T-helper 1 cell treated with Interleukin-12 subunit alpha and Interleukin-12 subunit beta and Interleukin-4 antibody, amounts not matched to agents 30 μg/mL and 1 μg/mL, for 36 hours (primary cell): ENCODE measurements at regions not wholly inside any gene's neighbourhood (a gene's known extent, or its start where the extent isn't known, plus 50 kb on each side); places are given as distances from the start of the nearest gene placed in this dataset.

Experiments
- H3K27ac Mint-ChIP-seq: one replicate; pipeline ENCODE4 v1.8.0; 2021; ENCODE audit warnings: mild to moderate bottlenecking, mixed read lengths
- H3K27me3 Mint-ChIP-seq: one replicate; pipeline ENCODE4 v1.8.0; 2021; ENCODE audit warnings: low read depth, mixed read lengths
- H3K36me3 Mint-ChIP-seq: one replicate; pipeline ENCODE4 v1.8.0; 2021; ENCODE audit warnings: low read depth, mixed read lengths
- H3K4me1 Mint-ChIP-seq: one replicate; pipeline ENCODE4 v1.8.0; 2021; ENCODE audit warnings: low read depth, mixed read lengths
- H3K4me3 Mint-ChIP-seq: one replicate; pipeline ENCODE4 v1.8.0; 2021; ENCODE audit warnings: mild to moderate bottlenecking, moderate library complexity, mixed read lengths
- H3K9me3 Mint-ChIP-seq: one replicate; pipeline ENCODE4 v1.8.0; 2021; ENCODE audit warnings: mixed read lengths

DNA sequence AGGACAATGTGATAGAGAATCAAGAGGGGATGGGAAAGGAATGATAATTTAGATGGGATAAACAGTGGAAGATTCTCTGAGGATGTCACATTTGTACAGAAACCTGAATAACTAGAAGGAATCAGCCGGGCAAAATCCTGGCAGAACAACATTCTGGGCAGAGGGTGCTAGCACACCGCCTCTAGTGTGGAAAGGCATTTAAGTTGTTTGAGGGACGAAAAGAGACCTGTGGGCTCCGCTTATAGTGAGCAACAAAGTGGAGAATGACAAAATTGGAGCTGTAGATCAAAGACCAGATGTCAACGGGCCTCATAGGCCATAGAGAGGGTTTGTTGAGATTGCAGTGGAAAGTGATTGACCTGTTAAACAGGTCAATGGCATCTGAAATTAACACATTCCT, 596.0 kb upstream of the SLIT2 start:
- H3K4me3 Mint-ChIP-seq, result no peak overlapping the region
- H3K27me3 Mint-ChIP-seq, result no peaks in the 10 kb centered on the region
- H3K27ac Mint-ChIP-seq, result no peak overlapping the region

DNA sequence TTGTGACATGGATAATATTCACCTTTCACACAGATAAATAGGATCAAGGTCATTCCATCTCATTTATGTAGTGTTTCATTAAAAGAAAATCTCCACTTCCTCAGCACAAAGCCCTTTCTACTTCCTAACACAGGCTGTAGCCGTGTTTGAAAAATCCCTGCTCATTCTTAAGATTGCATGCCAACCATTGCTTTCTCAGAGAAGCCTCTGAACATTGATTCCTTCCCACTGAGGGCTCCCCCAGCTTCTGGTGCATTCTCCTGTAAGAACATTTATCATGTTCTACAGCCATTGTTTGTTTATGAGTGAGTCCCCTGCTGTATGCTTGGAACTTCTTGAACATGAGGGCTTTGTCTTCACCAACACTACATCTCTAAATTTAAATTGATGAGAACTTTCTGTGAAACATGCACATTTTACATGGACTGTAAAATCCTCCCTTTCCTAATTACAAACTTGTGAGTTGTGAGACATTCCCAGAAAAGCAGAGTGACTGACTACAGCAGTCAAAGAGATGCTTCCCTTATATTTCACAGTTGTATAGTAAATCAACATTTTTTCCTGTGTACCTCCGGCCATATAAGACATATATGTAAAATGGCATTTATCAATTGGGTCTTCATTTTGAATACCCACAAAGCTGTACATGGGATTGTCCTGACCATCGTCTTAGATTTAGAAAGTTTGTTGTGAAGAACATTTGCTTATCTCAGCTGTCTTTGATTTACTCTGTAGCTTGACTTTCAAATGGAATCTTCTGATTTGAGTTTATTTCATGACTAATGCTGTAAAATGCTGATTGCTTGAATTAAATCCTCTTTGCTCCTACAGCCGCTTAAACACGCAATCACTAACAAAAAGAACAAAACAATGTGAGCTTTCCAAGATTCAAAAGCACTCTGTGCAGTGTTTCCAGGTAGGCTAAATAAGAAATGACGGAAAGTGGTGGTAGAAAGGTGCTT, 600.5 kb upstream of the SLIT2 start:
- Mint-ChIP-seq H3K27ac (no peak overlapping the region), H3K4me3 (no peak overlapping the region)

More for the DNA sequence above, 596.0 kb upstream of the SLIT2 start:
- Mint-ChIP-seq H3K36me3 (no peaks in the 10 kb centered on the region), H3K9me3 (peaks cover 32% of the 10 kb centered on the region), H3K4me1 (no peaks in the 10 kb centered on the region)

DNA sequence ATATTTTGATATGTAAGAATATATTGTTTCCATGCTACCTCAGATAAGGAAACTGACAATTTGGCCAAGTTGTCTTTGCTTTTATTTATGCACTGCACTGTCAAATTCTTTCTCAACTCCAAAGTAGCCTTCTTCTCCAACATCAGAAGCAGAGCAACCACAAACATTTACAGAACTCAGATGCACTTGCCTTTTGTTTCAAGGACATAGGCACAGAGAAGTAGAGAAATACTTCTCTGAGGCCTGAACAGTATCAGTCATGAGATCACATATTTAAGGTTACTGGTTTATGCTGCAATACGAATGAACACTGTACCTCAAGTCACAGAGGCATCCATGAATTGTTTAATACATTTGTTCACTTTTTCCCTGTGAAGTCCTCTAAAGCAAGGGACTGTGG, 606.1 kb upstream of the SLIT2 start:
- Mint-ChIP-seq H3K27me3 (no peaks in the 10 kb centered on the region), H3K4me3 (no peak overlapping the region), H3K9me3 (peaks cover 35% of the 10 kb centered on the region), H3K27ac (no peak overlapping the region), H3K36me3 (no peaks in the 10 kb centered on the region), H3K4me1 (no peaks in the 10 kb centered on the region)

More for the DNA sequence above, 600.5 kb upstream of the SLIT2 start:
- Mint-ChIP-seq H3K4me1 (no peaks in the 10 kb centered on the region), H3K36me3 (no peaks in the 10 kb centered on the region), H3K9me3 (peaks cover 43% of the 10 kb centered on the region), H3K27me3 (no peaks in the 10 kb centered on the region)

DNA sequence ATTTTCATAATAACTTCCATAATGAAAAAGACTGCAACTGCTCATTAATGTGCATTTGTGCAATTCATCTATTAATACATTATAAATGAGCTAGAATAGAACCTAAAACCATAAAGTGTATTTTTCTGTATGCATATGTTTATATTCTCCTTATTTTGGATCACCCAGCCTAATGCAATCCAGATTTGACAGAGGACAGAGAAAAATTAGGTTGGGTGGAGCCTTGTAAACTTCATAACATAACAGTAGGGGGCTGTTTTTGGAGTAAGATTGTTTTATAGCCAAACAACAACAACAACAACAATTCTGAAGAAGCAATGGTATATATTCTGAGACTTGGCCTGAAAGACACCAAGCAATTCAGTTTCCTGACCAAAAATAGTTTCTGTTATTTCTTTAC, 615.3 kb upstream of the SLIT2 start:
- Mint-ChIP-seq H3K36me3 (no peaks in the 10 kb centered on the region), H3K27ac (no peak overlapping the region), H3K9me3 (peaks cover 17% of the 10 kb centered on the region), H3K4me3 (no peak overlapping the region), H3K27me3 (no peaks in the 10 kb centered on the region), H3K4me1 (no peaks in the 10 kb centered on the region)

DNA sequence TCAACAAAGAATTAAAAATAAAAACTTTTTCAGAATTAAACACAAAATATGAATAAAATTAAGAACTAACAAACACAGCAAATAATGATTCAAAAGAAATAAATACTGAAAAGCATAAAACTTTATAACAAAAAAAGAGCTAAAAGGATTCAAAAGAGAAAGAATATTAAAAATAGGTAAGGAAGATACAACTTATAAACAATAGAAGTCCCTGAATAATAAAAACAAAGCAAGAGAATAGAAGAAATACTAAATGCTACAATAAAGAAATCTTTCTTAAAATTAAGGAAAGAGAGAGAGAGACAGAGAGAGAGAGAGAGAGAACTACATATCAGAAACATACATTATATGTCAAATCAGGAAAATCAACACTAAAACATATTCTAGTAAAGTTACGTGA, 619.9 kb upstream of the SLIT2 start:
- Mint-ChIP-seq H3K4me3 (no peak overlapping the region), H3K36me3 (no peaks in the 10 kb centered on the region), H3K4me1 (no peaks in the 10 kb centered on the region), H3K27ac (no peak overlapping the region), H3K27me3 (no peaks in the 10 kb centered on the region), H3K9me3 (peaks cover 10% of the 10 kb centered on the region)

DNA sequence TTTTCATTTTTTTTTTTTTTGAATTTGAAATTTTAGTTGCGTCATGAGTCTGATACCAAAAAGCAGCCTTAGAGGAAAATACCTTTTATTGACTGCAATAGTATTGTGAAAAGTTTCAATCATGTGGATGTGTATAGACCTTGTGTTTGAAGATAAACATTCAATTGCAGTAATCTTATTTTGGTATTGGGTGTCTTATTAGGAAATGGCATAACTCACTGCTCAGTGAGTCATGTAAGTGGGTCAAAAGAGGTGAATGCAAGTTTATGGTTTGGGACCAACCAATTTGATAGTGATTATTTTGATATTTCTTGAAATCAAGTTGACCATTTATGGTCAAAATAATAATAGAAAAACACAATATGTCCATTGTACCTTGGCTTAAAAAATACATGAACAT, 627.8 kb upstream of the SLIT2 start:
- H3K9me3 Mint-ChIP-seq, result peaks cover 24% of the 10 kb centered on the region
- H3K4me1 Mint-ChIP-seq, result no peaks in the 10 kb centered on the region
- no peak overlapping the region for H3K27ac Mint-ChIP-seq

DNA sequence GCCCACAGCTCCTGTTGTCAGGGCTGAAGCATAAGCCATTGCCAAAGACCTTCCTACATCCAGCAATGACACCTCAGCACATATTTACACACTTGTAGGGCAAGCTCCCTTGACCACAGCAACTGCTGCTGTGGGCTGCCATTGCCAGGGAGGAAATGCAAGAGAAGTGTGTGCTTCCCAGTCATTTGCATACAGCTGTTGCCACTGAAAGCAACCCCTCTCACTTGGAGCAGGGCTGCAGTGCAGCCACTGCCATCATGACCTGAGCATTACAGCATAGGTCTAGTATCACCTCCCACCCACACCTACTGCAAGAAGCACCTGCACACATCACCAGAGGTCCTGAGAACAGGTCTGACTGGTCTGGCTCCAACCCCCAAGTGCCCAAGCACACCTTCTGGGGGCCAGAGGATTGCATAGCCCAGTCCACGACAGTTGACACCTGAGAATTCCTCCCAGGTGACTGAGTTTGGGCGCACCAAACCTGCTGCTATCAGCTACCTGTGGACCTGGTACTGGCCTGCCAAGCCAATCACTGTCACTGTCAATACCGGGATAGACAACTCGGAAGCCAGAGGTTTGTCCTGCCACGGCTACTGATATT, 636.5 kb upstream of the SLIT2 start:
- Mint-ChIP-seq H3K36me3 (no peaks in the 10 kb centered on the region), H3K9me3 (peaks cover 19% of the 10 kb centered on the region), H3K4me3 (no peak overlapping the region), H3K27ac (no peak overlapping the region), H3K27me3 (no peaks in the 10 kb centered on the region), H3K4me1 (no peaks in the 10 kb centered on the region)

More for the DNA sequence above, 627.8 kb upstream of the SLIT2 start:
- no peaks in the 10 kb centered on the region for H3K27me3 Mint-ChIP-seq
- no peaks in the 10 kb centered on the region for H3K36me3 Mint-ChIP-seq
- no peak overlapping the region for H3K4me3 Mint-ChIP-seq

DNA sequence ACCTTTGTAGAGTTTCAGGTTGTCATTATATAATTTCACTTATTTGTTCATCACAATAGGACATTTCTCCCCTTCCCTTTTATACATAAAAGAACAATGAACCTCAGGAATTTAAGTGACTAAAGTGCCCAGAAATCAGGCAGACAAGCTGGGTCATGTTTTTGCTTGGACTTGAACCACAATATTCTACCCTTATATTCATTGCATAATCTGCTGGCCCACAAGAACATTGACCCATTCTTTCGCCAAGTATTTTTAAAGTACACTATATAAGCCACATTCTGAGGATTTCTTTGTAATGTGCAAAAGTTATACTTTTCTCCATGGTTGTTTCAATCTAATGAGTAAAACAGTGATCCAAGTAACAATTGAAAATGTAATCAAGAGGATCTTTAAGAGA, 637.5 kb upstream of the SLIT2 start:
- H3K27me3 Mint-ChIP-seq, result no peaks in the 10 kb centered on the region
- H3K9me3 Mint-ChIP-seq, result peaks cover 20% of the 10 kb centered on the region
- no peaks in the 10 kb centered on the region for H3K4me1 Mint-ChIP-seq
- H3K4me3 Mint-ChIP-seq, result no peak overlapping the region
- H3K36me3 Mint-ChIP-seq, result no peaks in the 10 kb centered on the region
- H3K27ac Mint-ChIP-seq, result no peak overlapping the region

DNA sequence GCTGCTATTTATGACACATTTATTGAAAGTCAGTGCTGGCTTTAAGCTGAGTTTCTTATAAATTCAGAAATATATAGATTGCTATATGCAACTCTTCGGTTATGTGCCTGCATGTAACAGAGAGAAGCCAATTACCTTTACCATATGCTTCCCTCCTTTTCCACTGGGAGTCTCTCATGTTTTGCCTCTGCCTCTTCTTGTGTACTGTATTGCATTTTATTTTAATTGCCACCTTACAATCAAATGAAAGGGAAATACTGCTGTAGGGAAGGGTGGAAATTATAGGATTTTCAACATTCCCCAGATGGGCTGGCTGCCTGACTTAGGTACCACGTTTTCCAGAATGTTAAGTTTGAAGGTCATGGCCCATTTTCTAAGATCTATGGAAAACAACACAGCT, 655.4 kb upstream of the SLIT2 start:
- no peak overlapping the region for H3K4me3 Mint-ChIP-seq
- no peaks in the 10 kb centered on the region for H3K4me1 Mint-ChIP-seq
- H3K36me3 Mint-ChIP-seq, result no peaks in the 10 kb centered on the region
- no peak overlapping the region for H3K27ac Mint-ChIP-seq
- peaks cover 16% of the 10 kb centered on the region for H3K9me3 Mint-ChIP-seq
- no peaks in the 10 kb centered on the region for H3K27me3 Mint-ChIP-seq

DNA sequence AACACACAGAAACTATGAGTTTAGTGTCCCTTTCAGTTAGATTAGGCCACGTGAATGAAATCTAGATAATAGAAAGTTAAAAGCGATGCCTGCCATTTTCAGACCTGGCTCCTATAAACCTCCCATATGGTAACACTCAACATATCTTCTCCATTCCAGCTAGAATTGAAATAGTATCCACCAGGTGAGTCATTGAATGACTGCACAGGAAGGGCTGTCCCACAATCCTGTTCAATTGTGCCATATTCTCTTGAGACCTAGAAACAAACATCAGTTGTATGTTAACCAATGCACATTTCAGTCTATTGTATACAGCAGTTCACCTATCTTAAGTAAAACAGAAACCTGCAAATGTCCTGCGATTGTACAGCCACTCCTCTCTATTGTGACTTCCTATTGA, 659.3 kb upstream of the SLIT2 start:
- Mint-ChIP-seq H3K27me3 (no peaks in the 10 kb centered on the region), H3K36me3 (no peaks in the 10 kb centered on the region), H3K27ac (no peak overlapping the region), H3K4me3 (no peak overlapping the region), H3K4me1 (no peaks in the 10 kb centered on the region), H3K9me3 (peaks cover 19% of the 10 kb centered on the region)

DNA sequence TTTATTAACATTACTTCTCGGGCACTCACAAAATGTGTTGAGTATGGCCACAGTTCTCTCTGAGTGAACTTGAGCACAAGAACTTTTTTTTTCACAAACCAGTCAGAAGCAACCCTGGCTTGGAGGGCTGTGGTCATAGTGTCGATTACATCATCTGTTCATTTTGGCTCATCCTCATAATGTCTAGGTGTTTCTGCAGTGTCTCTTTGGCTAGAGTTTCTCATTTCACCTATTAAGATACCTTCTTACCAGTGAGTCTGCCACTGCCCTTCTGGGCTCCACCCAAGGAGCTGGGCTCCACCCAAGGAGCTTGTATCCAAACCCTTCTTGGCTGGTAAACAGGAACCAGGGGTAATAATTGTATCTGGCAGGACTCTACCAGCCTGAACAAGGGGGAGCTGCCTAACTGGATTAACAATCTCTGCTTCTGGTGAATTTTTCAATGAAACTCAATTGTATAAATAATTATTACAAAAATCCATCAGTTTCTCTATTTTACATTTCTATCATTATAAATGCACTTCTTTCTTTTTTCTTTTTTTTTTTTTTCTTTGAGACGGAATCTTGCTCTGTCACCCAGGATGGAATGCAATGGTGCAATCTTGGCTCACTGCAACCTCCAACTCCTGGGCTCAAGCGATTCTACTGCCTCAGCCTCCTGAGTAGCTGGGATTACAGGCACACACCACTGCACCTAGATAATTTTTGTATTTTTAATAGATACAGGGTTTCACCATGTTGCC, 667.7 kb upstream of the SLIT2 start:
- Mint-ChIP-seq H3K9me3 (no peaks in the 10 kb centered on the region), H3K4me3 (no peak overlapping the region), H3K36me3 (no peaks in the 10 kb centered on the region), H3K27me3 (no peaks in the 10 kb centered on the region), H3K27ac (no peak overlapping the region), H3K4me1 (no peaks in the 10 kb centered on the region)

DNA sequence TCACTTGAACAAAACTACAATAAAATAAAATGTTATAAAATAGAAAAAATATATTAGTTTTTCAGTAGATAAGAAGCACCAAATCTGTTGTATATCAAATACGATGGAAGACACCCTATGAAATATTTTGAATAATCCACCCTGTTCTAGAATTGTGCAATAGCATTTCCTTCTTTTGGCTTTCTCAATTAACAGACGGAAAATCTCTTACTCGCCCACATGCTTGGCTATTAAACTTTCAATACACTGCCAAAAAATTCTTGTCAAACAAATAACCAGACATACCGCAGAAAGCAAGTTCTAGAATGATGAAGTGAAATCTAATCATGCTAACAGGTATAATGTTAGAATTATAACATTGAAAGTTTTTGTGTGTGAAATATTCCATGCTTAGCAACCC, 671.6 kb upstream of the SLIT2 start:
- H3K36me3 Mint-ChIP-seq, result no peaks in the 10 kb centered on the region
- H3K4me1 Mint-ChIP-seq, result no peaks in the 10 kb centered on the region
- no peaks in the 10 kb centered on the region for H3K27me3 Mint-ChIP-seq
- H3K27ac Mint-ChIP-seq, result no peak overlapping the region
- H3K4me3 Mint-ChIP-seq, result no peak overlapping the region
- H3K9me3 Mint-ChIP-seq, result peaks cover 4% of the 10 kb centered on the region

DNA sequence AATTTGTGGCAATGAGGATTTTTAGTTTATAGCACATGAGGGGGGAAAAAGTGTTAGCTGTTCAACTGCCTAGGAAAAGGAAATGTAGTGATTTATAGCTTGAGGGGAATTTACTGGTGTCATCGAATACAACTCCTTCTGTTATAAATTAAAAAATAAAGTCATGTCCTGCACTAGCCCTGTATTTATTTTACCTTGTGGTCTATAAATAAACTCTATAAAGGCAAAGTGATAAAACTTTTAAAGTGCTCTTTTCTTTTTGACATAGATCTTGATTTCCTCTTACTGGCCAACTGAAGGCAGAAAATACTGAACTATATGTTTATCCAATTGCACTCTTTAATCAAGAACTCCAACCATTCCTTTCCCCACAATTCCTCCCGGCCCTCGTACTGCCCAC, 672.1 kb upstream of the SLIT2 start:
- no peaks in the 10 kb centered on the region for H3K27me3 Mint-ChIP-seq
- H3K4me1 Mint-ChIP-seq, result no peaks in the 10 kb centered on the region
- no peak overlapping the region for H3K27ac Mint-ChIP-seq
- no peak overlapping the region for H3K4me3 Mint-ChIP-seq
- H3K9me3 Mint-ChIP-seq, result peaks cover 4% of the 10 kb centered on the region
- H3K36me3 Mint-ChIP-seq, result no peaks in the 10 kb centered on the region

DNA sequence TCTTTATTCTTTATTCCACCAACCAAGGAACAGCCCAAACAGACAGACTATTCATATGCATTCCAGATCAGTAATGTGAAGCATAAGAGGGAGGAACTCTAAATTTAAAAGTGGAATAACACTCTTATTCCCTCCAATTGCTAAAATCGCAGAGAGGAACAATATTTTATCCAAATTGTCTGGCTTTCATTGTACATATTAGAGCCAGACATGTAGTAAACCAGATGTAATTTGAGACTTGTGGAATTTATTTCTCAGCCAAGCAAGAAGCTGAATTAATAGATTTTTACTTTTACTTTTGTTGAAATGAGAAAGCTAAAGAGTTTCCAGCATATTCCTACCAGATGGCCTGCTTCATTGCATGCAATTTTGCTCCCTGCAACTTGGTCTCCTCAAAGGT, 674.6 kb upstream of the SLIT2 start:
- H3K36me3 Mint-ChIP-seq, result no peaks in the 10 kb centered on the region
- H3K27ac Mint-ChIP-seq, result no peak overlapping the region
- H3K27me3 Mint-ChIP-seq, result no peaks in the 10 kb centered on the region
- H3K9me3 Mint-ChIP-seq, result peaks cover 4% of the 10 kb centered on the region
- H3K4me3 Mint-ChIP-seq, result no peak overlapping the region
- H3K4me1 Mint-ChIP-seq, result no peaks in the 10 kb centered on the region

DNA sequence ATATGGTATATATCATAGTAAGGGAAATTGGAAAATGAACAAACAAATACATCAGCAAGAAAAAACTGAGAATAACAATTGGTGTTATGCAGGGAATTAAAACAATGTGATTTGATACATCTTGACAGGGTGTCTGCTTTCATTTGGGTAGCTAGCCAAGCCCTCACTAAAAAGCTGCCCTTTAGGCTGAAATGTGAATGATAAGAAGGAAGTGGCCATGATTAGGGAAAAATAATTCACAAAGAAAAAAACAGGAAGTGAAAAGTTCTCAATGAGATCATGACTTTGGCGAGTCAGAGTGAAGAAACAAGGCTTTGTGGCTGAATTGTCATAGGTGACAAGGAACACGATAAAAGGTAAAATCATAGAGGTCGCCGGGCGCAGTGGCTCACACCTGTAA, 675.8 kb upstream of the SLIT2 start:
- no peaks in the 10 kb centered on the region for H3K36me3 Mint-ChIP-seq

More for the DNA sequence above, 675.8 kb upstream of the SLIT2 start:
- no peak overlapping the region for H3K27ac Mint-ChIP-seq
- no peaks in the 10 kb centered on the region for H3K27me3 Mint-ChIP-seq
- H3K4me1 Mint-ChIP-seq, result no peaks in the 10 kb centered on the region
- no peak overlapping the region for H3K4me3 Mint-ChIP-seq
- H3K9me3 Mint-ChIP-seq, result peaks cover 4% of the 10 kb centered on the region
